IPS DF 4.7 (cell line): ENCODE measurements at regions not wholly inside any gene's neighbourhood (a gene's known extent, or its start where the extent isn't known, plus 50 kb on each side); places are given as distances from the start of the nearest gene placed in this dataset.

Source experiments
- DNase-seq: peaks from one replicate; pipeline ENCODE4 v3.0.0-alpha.2; 2013; ENCODE audit warnings: low spot score; ENCODE audit errors: extremely low read depth

GRCh38 chr18:60554967-60555366 lies 182.4 kb upstream of the MC4R start:
- no peak for DNase-seq

GRCh38 chr18:60555625-60556024 lies 183.1 kb upstream of the MC4R start:
- DNase-seq: no peak

GRCh38 chr18:60556326-60556725 lies 183.8 kb upstream of the MC4R start:
- no peak for DNase-seq

- no peak for DNase-seq
These were observed 187.5 kb upstream of the MC4R start for GRCh38 chr18:60560071-60560470.

- DNase-seq: no peak
These were observed 190.5 kb upstream of the MC4R start for GRCh38 chr18:60563082-60563481.

- no peak for DNase-seq
These were observed 195.6 kb upstream of the MC4R start for GRCh38 chr18:60568220-60568619.

GRCh38 chr18:60570172-60570571 lies 197.6 kb upstream of the MC4R start:
- DNase-seq: no peak

GRCh38 chr18:60577457-60577856 lies 204.9 kb upstream of the MC4R start:
- no peak for DNase-seq

GRCh38 chr18:60585670-60586069 lies 213.1 kb upstream of the MC4R start:
- no peak for DNase-seq

- DNase-seq: no peak
These were observed 220.7 kb upstream of the MC4R start for GRCh38 chr18:60593249-60593648.

GRCh38 chr18:60596928-60597327 lies 224.4 kb upstream of the MC4R start:
- DNase-seq: no peak

- DNase-seq: no peak
These were observed 226.7 kb upstream of the MC4R start for GRCh38 chr18:60599267-60599666.

GRCh38 chr18:60599995-60600394 lies 227.4 kb upstream of the MC4R start:
- DNase-seq: no peak

GRCh38 chr18:60601249-60601648 lies 228.7 kb upstream of the MC4R start:
- no peak for DNase-seq

GRCh38 chr18:60623331-60623730 lies 250.8 kb upstream of the MC4R start:
- no peak for DNase-seq

GRCh38 chr18:60624207-60624606 lies 251.6 kb upstream of the MC4R start:
- no peak for DNase-seq

GRCh38 chr18:60639836-60640235 lies 267.3 kb upstream of the MC4R start:
- DNase-seq: no peak

- no peak for DNase-seq
These were observed 270.4 kb upstream of the MC4R start for GRCh38 chr18:60643009-60643408.

GRCh38 chr18:60646725-60647124 lies 274.1 kb upstream of the MC4R start:
- no peak for DNase-seq

- DNase-seq: no peak
These were observed 276.5 kb upstream of the MC4R start for GRCh38 chr18:60649107-60649506.

GRCh38 chr18:60649842-60650536 lies 277.4 kb upstream of the MC4R start:
- no peak for DNase-seq

GRCh38 chr18:60654298-60654697 lies 281.7 kb upstream of the MC4R start:
- no peak for DNase-seq

- DNase-seq: no peak
These were observed 284.0 kb upstream of the MC4R start for GRCh38 chr18:60656553-60656952.

GRCh38 chr18:60662491-60662890 lies 289.9 kb upstream of the MC4R start:
- no peak for DNase-seq
